HL-60 (cell line): ENCODE measurements at regions not wholly inside any gene's neighbourhood (a gene's known extent, or its start where the extent isn't known, plus 50 kb on each side); places are given as distances from the start of the nearest gene placed in this dataset.

Experiments used
- CTCF ChIP-seq: IDR thresholded peaks from one replicate; pipeline ENCODE4 v1.5.1; 2011; ENCODE audit warnings: low read length, control low read depth, inconsistent platforms; ENCODE audit not compliant: insufficient read depth
- GABPA ChIP-seq: IDR thresholded peaks from 2 replicates; pipeline ENCODE4 v1.6.1; 2012; ENCODE audit warnings: low read depth
- POLR2AphosphoS5 ChIP-seq: IDR thresholded peaks from 2 replicates; pipeline ENCODE4 v1.6.1; 2012; ENCODE audit warnings: low read depth
- REST ChIP-seq: IDR thresholded peaks from 2 replicates; pipeline ENCODE4 v1.6.1; 2012; ENCODE audit warnings: low read depth; ENCODE audit not compliant: insufficient replicate concordance
- SPI1 ChIP-seq: IDR thresholded peaks from 2 replicates; pipeline ENCODE4 v1.6.1; 2012; ENCODE audit warnings: low read depth, mild to moderate bottlenecking, borderline replicate concordance

- no peak for TF ChIP-seq CTCF
- TF ChIP-seq REST = no peak
- TF ChIP-seq GABPA = no peak
- TF ChIP-seq POLR2AphosphoS5 = no peak
- no peak for TF ChIP-seq SPI1
These were observed 169.0 kb upstream of the ZFHX3 start for GRCh38 chr16:73216932-73217331.
